ENCODE measurements at regions not wholly inside any gene's neighbourhood (a gene's known extent, or its start where the extent isn't known, plus 50 kb on each side); places are given as distances from the start of the nearest gene placed in this dataset.

- TF ChIP-seq HES2 (IDR thresholded peaks at IDR 0.05), result no peak
Observed at GRCh38 chr4:11842620-11843263, 414.0 kb upstream of the HS3ST1 start (continued).

GRCh38 chr4:11839889-11840288 lies 411.2 kb upstream of the HS3ST1 start:
- DNase-seq (ENCODE audit: low read depth in 1 of 2, low spot score in 1 of 2), result no peak
- no peak overlapping the region for H3K4me2 ChIP-seq
- H3K9me3 ChIP-seq, result no peaks in the 10 kb centered on the region
- FAIRE-seq, result no peak
- H3K4me1 ChIP-seq, result no peaks in the 10 kb centered on the region
- no peak overlapping the region for H3K4me3 ChIP-seq
- POLR2A ChIA-PET, result no interaction called here
- ATAC-seq, result no peak
- TF ChIP-seq KDM5A (IDR thresholded peaks at IDR 0.05) (no peak), HOXB5 (CRISPR knock-in tag; IDR thresholded peaks at IDR 0.05) (no peak), ZFP36 (IDR thresholded peaks at IDR 0.05; ENCODE audit: borderline replicate concordance, partially characterized antibody) (no peak), E2F6 (IDR thresholded peaks at IDR 0.05; ENCODE audit: borderline replicate concordance, low read depth) (no peak), GATA3 (IDR thresholded peaks at IDR 0.05; ENCODE audit: borderline replicate concordance) (no peak), MAFK (IDR thresholded peaks at IDR 0.05; ENCODE audit: partially characterized antibody) (no peak), SMC3 (IDR thresholded peaks at IDR 0.05) (no peak), HEYL (CRISPR knock-in tag; IDR thresholded peaks at IDR 0.05) (no peak), PHF8 (IDR thresholded peaks at IDR 0.05; ENCODE audit: borderline replicate concordance, low read depth) (no peak), USF2 (IDR thresholded peaks at IDR 0.05) (no peak), HOXB13 (CRISPR knock-in tag; IDR thresholded peaks at IDR 0.05; ENCODE audit: low read depth) (no peak), RCOR1 (IDR thresholded peaks at IDR 0.05; ENCODE audit: low read depth, low read length) (no peak), CTCF (IDR thresholded peaks at IDR 0.05) (no peak), CHD4 (IDR thresholded peaks at IDR 0.05; ENCODE audit: borderline replicate concordance) (no peak), EHF (CRISPR knock-in tag; IDR thresholded peaks at IDR 0.05) (no peak), JUN (IDR thresholded peaks at IDR 0.05) (no peak), RAD21 (conservative IDR thresholded peaks at IDR 0.05 in 1 of 2, IDR thresholded peaks at IDR 0.05 in 1 of 2) (no peak), NR3C1 (IDR thresholded peaks at IDR 0.05) (no peak), KDM1A (IDR thresholded peaks at IDR 0.05; ENCODE audit: low read depth) (no peak), ZNF302 (CRISPR knock-in tag; IDR thresholded peaks at IDR 0.05) (no peak)
- no peak overlapping the region for H3K27ac ChIP-seq
- CTCF ChIA-PET, result no interaction called here

- no peak overlapping the region for H3K4me3 ChIP-seq
- H3K4me1 ChIP-seq, result no peaks in the 10 kb centered on the region
- H3K9me3 ChIP-seq, result no peaks in the 10 kb centered on the region
- 40% methylated on average over 5 of the region's 5 CpGs for WGBS (ENCODE audit: missing lambda C conversion rate)
- ChIA-PET CTCF (no interaction called here), POLR2A (no interaction called here)
- H3K4me2 ChIP-seq, result no peak overlapping the region
- ATAC-seq (no peak), FAIRE-seq (no peak), DNase-seq (ENCODE audit: low read depth in 1 of 2, low spot score in 1 of 2) (no peak)
- no peak overlapping the region for H3K27ac ChIP-seq
- TF ChIP-seq MAFK (IDR thresholded peaks at IDR 0.05; ENCODE audit: partially characterized antibody) (peak; percentile 9), CHD2 (IDR thresholded peaks at IDR 0.05; ENCODE audit: low read length, partially characterized antibody) (no peak)
Observed at GRCh38 chr4:11831739-11832138, 403.0 kb upstream of the HS3ST1 start.
